ENCODE measurements at regions not wholly inside any gene's neighbourhood (a gene's known extent, or its start where the extent isn't known, plus 50 kb on each side); places are given as distances from the start of the nearest gene placed in this dataset.

DNA sequence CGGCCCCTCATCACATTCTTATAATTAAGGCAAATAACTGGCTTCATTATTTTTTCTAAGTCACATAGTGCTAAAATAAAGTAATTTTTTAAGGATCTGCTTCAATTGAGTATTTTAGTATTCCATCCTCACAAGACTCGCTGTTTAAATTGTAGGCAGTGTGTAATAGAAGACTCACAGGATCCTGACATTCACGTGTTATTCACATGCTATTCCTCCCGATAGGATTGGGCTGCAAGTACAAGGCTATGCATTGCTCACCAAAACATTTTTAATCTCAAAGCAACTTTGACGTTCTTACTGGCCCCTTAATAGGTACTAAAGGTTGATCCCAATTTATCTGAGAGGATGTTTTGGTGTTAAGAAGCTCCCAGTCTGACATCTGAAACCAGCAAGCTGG, 127.6 kb upstream of the L3MBTL4 start (continued):
- no peak for TF ChIP-seq HNRNPUL1 (IDR thresholded peaks at IDR 0.05; ENCODE audit: low read length)

DNA sequence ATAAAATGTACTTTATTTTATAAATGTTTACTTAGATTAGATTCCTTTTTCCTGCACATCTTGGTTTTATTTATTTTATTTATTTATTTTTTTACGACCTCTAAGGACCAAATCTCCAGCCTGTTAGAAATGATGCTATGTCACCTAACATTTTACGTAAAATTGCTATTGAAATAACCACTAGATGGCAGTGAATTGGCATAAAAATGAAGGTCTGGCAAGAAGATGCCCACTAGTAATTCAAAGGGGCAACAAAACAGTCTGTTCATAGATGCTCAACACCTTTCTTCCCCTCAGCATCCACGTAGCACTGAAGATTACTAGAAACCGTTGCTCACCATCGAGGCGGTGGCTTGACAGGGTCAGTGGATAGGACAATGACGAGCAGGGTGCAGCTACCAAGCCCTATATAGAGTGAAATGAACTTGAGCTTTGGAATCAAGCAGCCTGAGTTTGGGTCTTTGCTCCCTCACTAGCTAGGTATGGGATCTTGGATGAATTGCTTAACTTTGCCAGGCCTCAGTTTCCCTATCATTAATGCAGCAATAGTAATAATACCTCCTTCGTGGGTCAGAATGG, 128.7 kb upstream of the L3MBTL4 start:
- peak; percentile 67 for FAIRE-seq
- POLR2A ChIA-PET = no interaction called here
- TF ChIP-seq MTF1 (CRISPR knock-in tag; IDR thresholded peaks at IDR 0.05; ENCODE audit: borderline replicate concordance) = no peak
- TF ChIP-seq ILF3 (IDR thresholded peaks at IDR 0.05; ENCODE audit: borderline replicate concordance) = no peak
- TF ChIP-seq MAFF (IDR thresholded peaks at IDR 0.05; ENCODE audit: low read length) = 0 out of 2 replicates have a peak, but pooled peaks have one; percentile 7
- TF ChIP-seq SMC3 (conservative IDR thresholded peaks at IDR 0.05; ENCODE audit: insufficient read depth, low read depth, low read length) = peak; percentile 71
- no peak for TF ChIP-seq YY1 (IDR thresholded peaks at IDR 0.05; ENCODE audit: borderline replicate concordance in 1 of 3, control insufficient read depth in 1 of 3, extremely low read depth in 1 of 3, insufficient read depth in 3 of 3, insufficient read length in 1 of 3, insufficient replicate concordance in 2 of 3, low read depth in 1 of 3, low read length in 2 of 3)
- TF ChIP-seq DEAF1 (CRISPR knock-in tag; IDR thresholded peaks at IDR 0.05) = peak; percentile 63; the same call in 1 of the 2 replicates
- peak; percentile 59 for TF ChIP-seq MAFG (tag; conservative IDR thresholded peaks at IDR 0.05)
- TF ChIP-seq NFXL1 (CRISPR knock-in tag; IDR thresholded peaks at IDR 0.05) = no peak
- TF ChIP-seq KLF1 (tag; IDR thresholded peaks at IDR 0.05) = no peak
- TF ChIP-seq CTCF (IDR thresholded peaks at IDR 0.05 in 2 of 3, conservative IDR thresholded peaks at IDR 0.05 in 1 of 3; ENCODE audit: insufficient read depth in 2 of 3, low read depth in 1 of 3, low read length in 3 of 3) = peak; percentile 46 to 66 (median 53); a peak in 5 of 6 replicates
- TF ChIP-seq L3MBTL2 (IDR thresholded peaks at IDR 0.05) = no peak
- TF ChIP-seq SRSF1 (IDR thresholded peaks at IDR 0.05; ENCODE audit: low read depth, low read length) = no peak
- no peak for TF ChIP-seq ESRRB (CRISPR knock-in tag; IDR thresholded peaks at IDR 0.05; ENCODE audit: borderline replicate concordance)

More for the DNA sequence above, 128.7 kb upstream of the L3MBTL4 start:
- in situ Hi-C loops (cut with MboI) (no loop called here), intact Hi-C loops (cut with micrococcal nuclease) (loop anchor here (1.0 to 5.0 kb wide), 2 partner anchors 329 to 343 kb away; no protein-coding TSS in a partner anchor)
- Histone ChIP-seq H3K36me3 (ENCODE audit: control insufficient read depth, insufficient read depth, low read length) (no peaks in the 10 kb centered on the region), H3K4me1 (replicated peaks in 1 of 2; ENCODE audit: control insufficient read depth in 2 of 2, insufficient read depth in 2 of 2, low read length in 2 of 2) (no peaks in the 10 kb centered on the region), H3K79me2 (ENCODE audit: control insufficient read depth, insufficient read depth, low read length) (no peaks in the 10 kb centered on the region), H3K27me3 (ENCODE audit: control insufficient read depth in 2 of 2, insufficient read depth in 2 of 2, low read length in 2 of 2) (no peaks in the 10 kb centered on the region), H3K9ac (ENCODE audit: insufficient read depth in 1 of 2, low read depth in 2 of 2, low read length in 2 of 2) (no peak overlapping the region), H3K4me2 (ENCODE audit: insufficient read depth, low read length) (no peak overlapping the region), H2AFZ (ENCODE audit: low read depth, low read length) (no peak overlapping the region), H3K9me1 (ENCODE audit: control insufficient read depth, insufficient read depth, low read length) (no peaks in the 10 kb centered on the region), H3K4me3 (no peak overlapping the region), H3K27ac (ENCODE audit: extremely low read depth, low read depth, low read length) (no peak overlapping the region), H4K20me1 (replicated peaks; ENCODE audit: control insufficient read depth, insufficient read depth, low read length) (no peaks in the 10 kb centered on the region), H3K9me3 (replicated peaks; ENCODE audit: control insufficient read depth, insufficient read depth, low read depth, low read length) (no peaks in the 10 kb centered on the region)
- DNase-seq (ENCODE audit: extremely low read depth in 1 of 4, low spot score in 3 of 4) = peak in 3 of 4 experiments; percentile 18 to 25 (median 19)
- under 1% methylated on average over 8 of the region's 8 CpGs for WGBS (ENCODE audit: insufficient coverage, low coverage, missing lambda C conversion rate)
- no TSS peak for BruUV-seq (replicated peaks)
- peak; percentile 55 for ATAC-seq
- CTCF ChIA-PET (ENCODE audit: low intra/inter-chr PET ratio) = interaction anchor here (0.6 to 5.0 kb wide), 5 partner anchors 178 to 344 kb away, joined by 3 to 41 read pairs (median 4); no protein-coding TSS in a partner anchor
